ENCODE measurements at regions not wholly inside any gene's neighbourhood (a gene's known extent, or its start where the extent isn't known, plus 50 kb on each side); places are given as distances from the start of the nearest gene placed in this dataset.

DNA sequence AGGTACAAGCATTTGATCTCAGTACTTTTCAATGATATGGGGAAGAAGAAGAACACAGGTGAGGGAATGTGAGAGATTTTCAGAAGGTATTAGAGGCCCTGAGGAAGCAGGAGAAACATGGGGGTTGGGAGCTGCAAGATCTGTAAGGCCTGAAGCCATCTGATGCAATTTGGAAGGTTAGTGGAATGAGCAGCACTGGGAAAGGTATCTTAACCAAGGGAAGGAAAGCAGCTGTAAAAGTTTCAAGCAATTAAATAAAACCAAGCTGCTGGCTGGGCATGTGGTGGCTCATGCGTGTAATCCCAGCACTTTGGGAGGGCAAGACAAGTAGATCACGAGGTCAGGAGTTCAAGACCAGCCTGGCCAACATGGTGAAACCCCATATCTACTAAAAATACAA, 104.4 kb upstream of the PARP11 start:
- Mint-ChIP-seq H3K4me3 (no peak overlapping the region), H3K9me3 (ENCODE audit: insufficient read depth) (no peaks in the 10 kb centered on the region), H3K4me1 (peaks cover 25% of the 10 kb centered on the region), H3K27me3 (peaks cover 13% of the 10 kb centered on the region), H3K27ac (no peak overlapping the region)
- no CpG with 5 or more reads among the region's 2 CpGs for WGBS (ENCODE audit: insufficient coverage)
- CTCF ChIA-PET = interaction anchor here (1.0 kb wide), 1 partner anchor 92 kb away, joined by 3 read pairs; no protein-coding TSS in a partner anchor
- TF ChIP-seq, protein P1, sequence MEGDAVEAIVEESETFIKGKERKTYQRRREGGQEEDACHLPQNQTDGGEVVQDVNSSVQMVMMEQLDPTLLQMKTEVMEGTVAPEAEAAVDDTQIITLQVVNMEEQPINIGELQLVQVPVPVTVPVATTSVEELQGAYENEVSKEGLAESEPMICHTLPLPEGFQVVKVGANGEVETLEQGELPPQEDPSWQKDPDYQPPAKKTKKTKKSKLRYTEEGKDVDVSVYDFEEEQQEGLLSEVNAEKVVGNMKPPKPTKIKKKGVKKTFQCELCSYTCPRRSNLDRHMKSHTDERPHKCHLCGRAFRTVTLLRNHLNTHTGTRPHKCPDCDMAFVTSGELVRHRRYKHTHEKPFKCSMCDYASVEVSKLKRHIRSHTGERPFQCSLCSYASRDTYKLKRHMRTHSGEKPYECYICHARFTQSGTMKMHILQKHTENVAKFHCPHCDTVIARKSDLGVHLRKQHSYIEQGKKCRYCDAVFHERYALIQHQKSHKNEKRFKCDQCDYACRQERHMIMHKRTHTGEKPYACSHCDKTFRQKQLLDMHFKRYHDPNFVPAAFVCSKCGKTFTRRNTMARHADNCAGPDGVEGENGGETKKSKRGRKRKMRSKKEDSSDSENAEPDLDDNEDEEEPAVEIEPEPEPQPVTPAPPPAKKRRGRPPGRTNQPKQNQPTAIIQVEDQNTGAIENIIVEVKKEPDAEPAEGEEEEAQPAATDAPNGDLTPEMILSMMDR (IDR thresholded peaks at IDR 0.05) = no peak
- no peak for TF ChIP-seq EZH2 (IDR thresholded peaks at IDR 0.05; ENCODE audit: borderline replicate concordance, insufficient read depth, low read depth, low read length, poor library complexity, severe bottlenecking)
- H3K79me2 ChIP-seq (ENCODE audit: control insufficient read depth, insufficient read depth, low read length) = no peaks in the 10 kb centered on the region
- peaks cover 27 to 28% of the 10 kb centered on the region in 2 donors for H3K4me1 ChIP-seq (ENCODE audit: control insufficient read depth in 2 of 2, insufficient read depth in 2 of 2, low read length in 2 of 2)
- no peak overlapping the region for H3K9ac ChIP-seq (ENCODE audit: low read length)
- no peak for DNase-seq
- H3K27me3 ChIP-seq (replicated peaks in 1 of 4; ENCODE audit: control extremely low read depth in 1 of 4, control insufficient read depth in 3 of 4, insufficient read depth in 4 of 4, low read length in 3 of 4) = no peaks in the 10 kb centered on the region
- intact Hi-C loops (cut with micrococcal nuclease) = no loop called here
- H3K27ac ChIP-seq (ENCODE audit: low read length in 2 of 2) = no peak overlapping the region
- H3K36me3 ChIP-seq (replicated peaks in 1 of 2; ENCODE audit: control extremely low read depth in 1 of 2, control insufficient read depth in 1 of 2, extremely low read depth in 1 of 2, insufficient read depth in 2 of 2, low read length in 1 of 2) = no peaks in the 10 kb centered on the region
- H4K20me1 ChIP-seq (ENCODE audit: control insufficient read depth, insufficient read depth, low read length, poor library complexity, severe bottlenecking) = no peaks in the 10 kb centered on the region
- POLR2A ChIA-PET = no interaction called here
- no peak overlapping the region for H2AFZ ChIP-seq (ENCODE audit: insufficient read depth, low read depth, low read length, poor library complexity, severe bottlenecking)
- no peak overlapping the region for H3K4me3 ChIP-seq (ENCODE audit: control extremely low read depth in 1 of 5, extremely low read depth in 1 of 5, insufficient read depth in 1 of 5, low read depth in 2 of 5, low read length in 4 of 5)
- H3K9me3 ChIP-seq (ENCODE audit: control extremely low read depth in 1 of 3, control insufficient read depth in 2 of 3, insufficient read depth in 1 of 3, low read length in 2 of 3) = peaks cover 0 to 2% (median 0%) of the 10 kb centered on the region in 3 donors
- no peak overlapping the region for H3K4me2 ChIP-seq (replicated peaks; ENCODE audit: low read depth, low read length, poor library complexity, severe bottlenecking)
- no peak for ATAC-seq (ENCODE audit: low read depth)

GRCh38 chr12:3976351-3976938, 103.2 kb upstream of the PARP11 start:
- H3K36me3 ChIP-seq (replicated peaks in 1 of 2; ENCODE audit: control extremely low read depth in 1 of 2, control insufficient read depth in 1 of 2, extremely low read depth in 1 of 2, insufficient read depth in 2 of 2, low read length in 1 of 2) = no peaks in the 10 kb centered on the region
- H3K4me3 ChIP-seq (ENCODE audit: control extremely low read depth in 1 of 5, extremely low read depth in 1 of 5, insufficient read depth in 1 of 5, low read depth in 2 of 5, low read length in 4 of 5) = no peak overlapping the region
- H3K9ac ChIP-seq (ENCODE audit: low read length) = no peak overlapping the region
- intact Hi-C loops (cut with micrococcal nuclease) = no loop called here
- no peaks in the 10 kb centered on the region for H4K20me1 ChIP-seq (ENCODE audit: control insufficient read depth, insufficient read depth, low read length, poor library complexity, severe bottlenecking)
- H3K9me3 ChIP-seq (ENCODE audit: control extremely low read depth in 1 of 3, control insufficient read depth in 2 of 3, insufficient read depth in 1 of 3, low read length in 2 of 3) = no peaks in the 10 kb centered on the region
- H3K27me3 ChIP-seq (replicated peaks in 1 of 4; ENCODE audit: control extremely low read depth in 1 of 4, control insufficient read depth in 3 of 4, insufficient read depth in 4 of 4, low read length in 3 of 4) = no peaks in the 10 kb centered on the region
- no peak overlapping the region for H3K4me3 Mint-ChIP-seq
- WGBS (ENCODE audit: insufficient coverage) = no CpG with 5 or more reads among the region's 5 CpGs
- no peak overlapping the region for H2AFZ ChIP-seq (ENCODE audit: insufficient read depth, low read depth, low read length, poor library complexity, severe bottlenecking)
- ChIA-PET CTCF (interaction anchor here (1.0 to 1.4 kb wide), 3 partner anchors 30 to 300 kb away, joined by 3 read pairs; no protein-coding TSS in a partner anchor), POLR2A (no interaction called here)
- H3K9me3 Mint-ChIP-seq (ENCODE audit: insufficient read depth) = no peaks in the 10 kb centered on the region
- H3K79me2 ChIP-seq (ENCODE audit: control insufficient read depth, insufficient read depth, low read length) = no peaks in the 10 kb centered on the region
- no peak overlapping the region for H3K27ac ChIP-seq (ENCODE audit: low read length in 2 of 2)
- H3K4me2 ChIP-seq (replicated peaks; ENCODE audit: low read depth, low read length, poor library complexity, severe bottlenecking) = no peak overlapping the region
- ATAC-seq (ENCODE audit: low read depth) (no peak), DNase-seq (no peak)
- peaks cover 31% of the 10 kb centered on the region for H3K4me1 Mint-ChIP-seq
- peaks cover 33 to 34% of the 10 kb centered on the region in 2 donors for H3K4me1 ChIP-seq (ENCODE audit: control insufficient read depth in 2 of 2, insufficient read depth in 2 of 2, low read length in 2 of 2)
- H3K27me3 Mint-ChIP-seq = peaks cover 13% of the 10 kb centered on the region
- TF ChIP-seq, protein P1 (IDR thresholded peaks at IDR 0.05) = no peak
- no peak for TF ChIP-seq EZH2 (IDR thresholded peaks at IDR 0.05; ENCODE audit: borderline replicate concordance, insufficient read depth, low read depth, low read length, poor library complexity, severe bottlenecking)
- H3K27ac Mint-ChIP-seq = no peak overlapping the region
